ENCODE measurements at regions not wholly inside any gene's neighbourhood (a gene's known extent, or its start where the extent isn't known, plus 50 kb on each side); places are given as distances from the start of the nearest gene placed in this dataset.

GRCh38 chr9:7523426-7524043 lies 276.0 kb downstream of the DMAC1 start:
- DNase-seq (no peak), FAIRE-seq (no peak)
- no peaks in the 10 kb centered on the region for H3K4me1 ChIP-seq (ENCODE audit: control insufficient read depth in 2 of 3, insufficient read depth in 2 of 3, low read depth in 1 of 3, low read length in 3 of 3)
- H3K4me3 ChIP-seq (ENCODE audit: low read length in 3 of 3): no peak overlapping the region
- TF ChIP-seq, protein P1, sequence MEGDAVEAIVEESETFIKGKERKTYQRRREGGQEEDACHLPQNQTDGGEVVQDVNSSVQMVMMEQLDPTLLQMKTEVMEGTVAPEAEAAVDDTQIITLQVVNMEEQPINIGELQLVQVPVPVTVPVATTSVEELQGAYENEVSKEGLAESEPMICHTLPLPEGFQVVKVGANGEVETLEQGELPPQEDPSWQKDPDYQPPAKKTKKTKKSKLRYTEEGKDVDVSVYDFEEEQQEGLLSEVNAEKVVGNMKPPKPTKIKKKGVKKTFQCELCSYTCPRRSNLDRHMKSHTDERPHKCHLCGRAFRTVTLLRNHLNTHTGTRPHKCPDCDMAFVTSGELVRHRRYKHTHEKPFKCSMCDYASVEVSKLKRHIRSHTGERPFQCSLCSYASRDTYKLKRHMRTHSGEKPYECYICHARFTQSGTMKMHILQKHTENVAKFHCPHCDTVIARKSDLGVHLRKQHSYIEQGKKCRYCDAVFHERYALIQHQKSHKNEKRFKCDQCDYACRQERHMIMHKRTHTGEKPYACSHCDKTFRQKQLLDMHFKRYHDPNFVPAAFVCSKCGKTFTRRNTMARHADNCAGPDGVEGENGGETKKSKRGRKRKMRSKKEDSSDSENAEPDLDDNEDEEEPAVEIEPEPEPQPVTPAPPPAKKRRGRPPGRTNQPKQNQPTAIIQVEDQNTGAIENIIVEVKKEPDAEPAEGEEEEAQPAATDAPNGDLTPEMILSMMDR (IDR thresholded peaks at IDR 0.05; ENCODE audit: borderline replicate concordance, extremely low read depth, insufficient read depth): no peak
- no peak overlapping the region for H3K27ac ChIP-seq (ENCODE audit: low read depth in 2 of 2, low read length in 2 of 2)
- H3K27me3 ChIP-seq (ENCODE audit: control insufficient read depth, insufficient read depth, low read length): no peaks in the 10 kb centered on the region
- no peaks in the 10 kb centered on the region for H3K9me3 ChIP-seq (ENCODE audit: control insufficient read depth in 2 of 3, insufficient read depth in 1 of 3, low read length in 3 of 3)
- H3K9ac ChIP-seq (ENCODE audit: low read length in 3 of 3): no peak overlapping the region
- H3K36me3 ChIP-seq (ENCODE audit: control insufficient read depth in 2 of 3, insufficient read depth in 3 of 3, low read length in 3 of 3): no peaks in the 10 kb centered on the region
- intact Hi-C loops (cut with DNase I): no loop called here

- no peak overlapping the region for H3K9ac ChIP-seq (ENCODE audit: low read length in 3 of 3)
- H3K4me1 ChIP-seq (ENCODE audit: control insufficient read depth in 2 of 3, insufficient read depth in 2 of 3, low read depth in 1 of 3, low read length in 3 of 3): no peaks in the 10 kb centered on the region
- H3K27me3 ChIP-seq (ENCODE audit: control insufficient read depth, insufficient read depth, low read length): no peaks in the 10 kb centered on the region
- H3K27ac ChIP-seq (ENCODE audit: low read depth in 2 of 2, low read length in 2 of 2): no peak overlapping the region
- DNase-seq (peak in 1 of 5 donors; percentile 9), FAIRE-seq (no peak)
- H3K4me3 ChIP-seq (ENCODE audit: low read length in 3 of 3): no peak overlapping the region
- no peaks in the 10 kb centered on the region for H3K36me3 ChIP-seq (ENCODE audit: control insufficient read depth in 2 of 3, insufficient read depth in 3 of 3, low read length in 3 of 3)
- TF ChIP-seq, protein P1 (IDR thresholded peaks at IDR 0.05; ENCODE audit: borderline replicate concordance, extremely low read depth, insufficient read depth): no peak
- intact Hi-C loops (cut with DNase I): no loop called here
- H3K9me3 ChIP-seq (ENCODE audit: control insufficient read depth in 2 of 3, insufficient read depth in 1 of 3, low read length in 3 of 3): no peaks in the 10 kb centered on the region
Observed at GRCh38 chr9:7520396-7520795, 279.2 kb downstream of the DMAC1 start.

DNA sequence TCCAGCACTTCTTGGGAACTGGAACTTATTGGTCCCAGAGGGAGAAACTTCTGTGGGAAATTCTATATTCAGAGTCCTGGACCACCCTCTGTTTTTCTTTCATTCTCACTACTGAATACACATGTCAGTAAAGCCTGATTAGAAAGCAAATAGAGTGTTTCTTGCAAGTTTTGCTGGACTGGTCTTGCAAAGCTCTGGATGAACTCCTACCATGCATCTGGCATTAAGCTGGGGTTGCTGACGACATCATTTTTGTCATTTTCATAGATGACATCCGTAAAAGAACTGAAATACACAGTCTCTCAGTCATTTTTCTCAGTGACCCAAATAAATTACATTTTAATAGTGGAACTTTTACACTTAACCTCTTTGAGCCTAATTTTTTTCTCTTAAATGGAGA lies 283.2 kb downstream of the DMAC1 start:
- H3K27ac ChIP-seq (ENCODE audit: low read depth in 2 of 2, low read length in 2 of 2): no peak overlapping the region
- H3K36me3 ChIP-seq (ENCODE audit: control insufficient read depth in 2 of 3, insufficient read depth in 3 of 3, low read length in 3 of 3): no peaks in the 10 kb centered on the region
- FAIRE-seq (no peak), DNase-seq (no peak)
- H3K4me3 ChIP-seq (ENCODE audit: low read length in 3 of 3): no peak overlapping the region
- H3K9me3 ChIP-seq (ENCODE audit: control insufficient read depth in 2 of 3, insufficient read depth in 1 of 3, low read length in 3 of 3): no peaks in the 10 kb centered on the region
- TF ChIP-seq, protein P1 (IDR thresholded peaks at IDR 0.05; ENCODE audit: borderline replicate concordance, extremely low read depth, insufficient read depth): no peak
- H3K9ac ChIP-seq (ENCODE audit: low read length in 3 of 3): no peak overlapping the region
- intact Hi-C loops (cut with DNase I): no loop called here
- H3K27me3 ChIP-seq (ENCODE audit: control insufficient read depth, insufficient read depth, low read length): no peaks in the 10 kb centered on the region
- H3K4me1 ChIP-seq (ENCODE audit: control insufficient read depth in 2 of 3, insufficient read depth in 2 of 3, low read depth in 1 of 3, low read length in 3 of 3): no peaks in the 10 kb centered on the region

GRCh38 chr9:7510199-7510598 lies 289.4 kb downstream of the DMAC1 start:
- FAIRE-seq (no peak), DNase-seq (peak in 1 of 5 donors; percentile 17)
- H3K27ac ChIP-seq (ENCODE audit: low read depth in 2 of 2, low read length in 2 of 2): no peak overlapping the region
- H3K9me3 ChIP-seq (ENCODE audit: control insufficient read depth in 2 of 3, insufficient read depth in 1 of 3, low read length in 3 of 3): no peaks in the 10 kb centered on the region
- H3K4me3 ChIP-seq (ENCODE audit: low read length in 3 of 3): no peak overlapping the region
- intact Hi-C loops (cut with DNase I): no loop called here
- no peak overlapping the region for H3K9ac ChIP-seq (ENCODE audit: low read length in 3 of 3)
- no peaks in the 10 kb centered on the region for H3K4me1 ChIP-seq (ENCODE audit: control insufficient read depth in 2 of 3, insufficient read depth in 2 of 3, low read depth in 1 of 3, low read length in 3 of 3)
- no peaks in the 10 kb centered on the region for H3K27me3 ChIP-seq (ENCODE audit: control insufficient read depth, insufficient read depth, low read length)
- TF ChIP-seq, protein P1 (IDR thresholded peaks at IDR 0.05; ENCODE audit: borderline replicate concordance, extremely low read depth, insufficient read depth): no peak
- no peaks in the 10 kb centered on the region for H3K36me3 ChIP-seq (ENCODE audit: control insufficient read depth in 2 of 3, insufficient read depth in 3 of 3, low read length in 3 of 3)
